CD1c-positive myeloid dendritic cell (primary cell): ENCODE measurements at regions not wholly inside any gene's neighbourhood (a gene's known extent, or its start where the extent isn't known, plus 50 kb on each side); places are given as distances from the start of the nearest gene placed in this dataset.
A peak's percentile ranks its signal among the peaks of the same experiment; 100 is the strongest.

ENCODE experiments used
- DNase-seq: peaks from one replicate; pipeline ENCODE4 v3.0.0-alpha.2; 2016; ENCODE audit errors: extremely low spot score

GRCh38 chr10:61318429-61318828 lies 134.8 kb downstream of the TMEM26 start:
- no peak for DNase-seq

- DNase-seq = no peak
These were observed 135.5 kb downstream of the TMEM26 start for GRCh38 chr10:61317706-61318105.

GRCh38 chr10:61316676-61317265 lies 136.4 kb downstream of the TMEM26 start:
- no peak for DNase-seq

DNA sequence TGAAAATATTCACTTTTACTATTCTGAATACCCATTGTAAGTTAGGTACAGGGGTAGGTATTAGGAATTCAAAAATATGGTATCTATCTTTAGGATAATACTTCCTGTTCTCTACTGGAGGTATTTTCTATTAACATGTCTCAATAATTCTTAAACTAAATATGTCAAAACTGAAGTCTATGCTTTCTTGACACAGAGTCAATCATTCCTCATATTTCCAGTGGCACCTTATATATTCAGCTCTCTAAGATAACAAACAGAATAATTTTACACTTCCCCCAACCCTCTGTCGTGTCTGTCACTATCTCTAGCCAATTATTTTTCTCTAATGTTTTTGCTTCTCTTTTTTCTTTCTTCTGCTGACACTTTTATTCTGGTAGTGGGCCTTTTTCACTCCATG lies 138.9 kb downstream of the TMEM26 start:
- DNase-seq = no peak

- DNase-seq = no peak
These were observed 139.7 kb downstream of the TMEM26 start for GRCh38 chr10:61313460-61313859.

DNA sequence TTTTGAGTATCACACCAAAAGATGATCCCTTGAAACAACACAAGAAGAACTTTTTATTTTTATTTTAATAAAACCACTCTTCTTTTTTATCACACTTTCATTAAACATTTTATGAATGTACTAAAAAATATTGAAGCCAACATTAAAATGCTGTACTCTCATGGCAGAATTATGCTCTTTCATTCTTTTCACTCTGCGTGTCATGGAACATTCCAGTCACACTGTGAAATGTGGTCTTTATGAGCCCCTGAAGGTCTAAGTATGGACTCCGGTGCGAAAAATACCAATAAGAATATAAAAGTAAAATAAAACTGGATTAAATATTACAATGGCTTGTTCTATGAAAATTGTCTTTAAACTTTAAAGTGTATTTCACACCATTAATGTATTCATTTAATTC lies 148.4 kb downstream of the TMEM26 start:
- DNase-seq = no peak

DNA sequence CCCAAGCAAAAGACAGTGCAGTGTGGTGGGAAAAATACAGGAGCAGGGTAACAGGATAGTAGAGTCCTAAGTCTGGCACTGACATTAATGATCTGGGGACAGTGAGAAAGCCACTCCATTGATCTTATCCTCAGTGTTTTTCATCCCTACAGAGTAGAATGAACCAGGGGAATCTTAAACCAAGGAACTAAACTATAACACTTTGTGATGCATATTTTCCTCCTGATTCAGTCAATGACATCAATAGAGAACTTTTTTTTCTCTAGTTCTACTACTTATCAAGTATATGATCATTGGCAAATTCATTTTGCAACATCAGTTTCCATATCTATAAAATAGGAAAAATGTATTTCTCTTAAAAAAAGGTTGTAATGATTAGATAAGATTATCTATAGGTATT lies 151.1 kb downstream of the TMEM26 start:
- no peak for DNase-seq

DNA sequence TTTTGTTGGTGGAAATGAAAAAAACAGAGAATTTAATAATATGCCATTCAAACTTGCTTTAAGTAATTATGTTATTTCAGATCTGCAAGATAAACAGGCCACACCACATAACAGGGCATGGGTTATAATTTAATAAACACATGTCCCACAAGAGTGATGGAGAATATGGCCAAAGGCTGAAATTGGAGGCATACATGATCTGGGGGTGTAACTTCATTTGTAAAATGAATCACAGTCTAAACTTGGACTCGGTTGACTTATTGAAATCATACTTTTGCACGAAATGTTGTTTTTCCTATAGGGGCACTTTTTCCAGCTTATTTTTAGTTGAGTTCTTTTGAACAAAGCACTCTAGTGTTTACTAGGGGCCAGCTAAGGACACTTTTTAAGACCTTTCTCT lies 151.6 kb downstream of the TMEM26 start:
- no peak for DNase-seq

DNA sequence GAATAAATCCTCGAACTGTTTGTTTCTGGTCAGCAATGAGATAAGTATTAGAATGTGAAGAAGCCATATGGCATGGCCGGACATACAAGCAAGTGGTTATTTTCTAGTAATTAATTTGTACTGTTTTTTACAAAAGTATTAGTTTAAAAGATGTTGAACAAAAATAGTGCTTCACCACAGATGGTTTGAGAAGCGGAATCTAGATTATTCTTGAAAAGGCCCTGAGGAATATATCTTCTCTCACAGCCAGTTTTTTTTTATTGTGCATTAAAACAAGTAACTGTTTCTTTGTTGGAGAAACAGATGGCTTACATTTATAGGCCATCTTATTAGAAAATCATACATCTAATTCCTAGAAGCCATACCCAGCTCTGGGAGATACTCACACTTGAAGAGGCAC lies 153.3 kb downstream of the TMEM26 start:
- no peak for DNase-seq

DNA sequence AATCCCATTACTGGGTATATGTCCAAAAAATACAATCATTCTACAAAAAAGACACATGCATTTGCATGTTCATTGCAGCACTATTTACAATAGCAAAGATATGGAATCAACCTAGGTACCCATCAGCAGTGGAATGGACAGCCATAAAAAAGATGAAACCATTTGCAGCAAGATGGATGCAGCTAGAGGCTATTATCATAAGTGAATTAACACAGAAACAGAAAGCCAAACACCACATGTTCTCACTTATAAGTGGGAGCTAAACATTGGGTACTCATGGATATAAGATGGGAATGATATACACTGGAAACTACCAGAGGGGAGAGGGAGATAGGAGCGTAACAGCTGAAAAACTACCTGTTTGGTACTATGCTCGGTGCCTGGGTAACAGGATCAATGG lies 154.0 kb downstream of the TMEM26 start:
- no peak for DNase-seq

DNA sequence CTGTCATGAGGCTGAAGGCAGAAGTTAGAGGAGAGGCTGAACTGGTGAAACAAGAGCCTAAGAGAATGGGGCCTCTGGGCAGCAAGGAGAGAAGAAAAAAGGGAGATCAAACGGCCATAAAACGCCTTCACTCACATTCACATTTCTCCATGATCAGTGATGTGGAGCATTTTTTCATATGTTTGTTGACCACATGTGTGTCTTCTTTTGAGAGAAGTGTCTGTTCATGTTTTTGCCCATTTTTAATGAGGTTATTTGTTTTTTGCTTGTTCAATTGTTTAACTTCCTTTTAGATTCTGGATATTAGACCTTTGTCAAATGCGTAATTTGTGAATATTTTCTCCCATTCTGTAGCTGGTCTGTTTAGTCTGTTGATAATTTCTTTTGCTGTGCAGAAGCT lies 155.0 kb downstream of the TMEM26 start:
- DNase-seq = no peak

DNA sequence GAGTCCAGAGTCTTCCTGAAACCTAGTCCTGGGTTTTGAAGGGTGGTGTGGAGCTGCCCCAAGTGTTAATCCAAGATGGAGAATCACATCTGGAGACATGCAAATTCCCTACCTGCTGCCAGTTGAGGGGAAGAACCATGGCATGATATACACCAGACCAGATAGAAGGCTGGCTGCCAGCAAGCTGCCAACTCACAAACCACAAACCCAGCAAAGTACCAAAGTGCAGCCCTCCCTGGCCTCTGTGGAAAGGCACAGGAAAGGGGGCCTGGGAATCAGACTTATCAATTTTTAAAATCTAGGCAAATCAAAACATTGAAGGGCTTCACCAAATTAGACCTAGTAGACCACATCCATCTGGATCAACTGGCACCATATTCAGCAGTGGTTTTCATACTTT lies 157.0 kb downstream of the TMEM26 start:
- DNase-seq = no peak

DNA sequence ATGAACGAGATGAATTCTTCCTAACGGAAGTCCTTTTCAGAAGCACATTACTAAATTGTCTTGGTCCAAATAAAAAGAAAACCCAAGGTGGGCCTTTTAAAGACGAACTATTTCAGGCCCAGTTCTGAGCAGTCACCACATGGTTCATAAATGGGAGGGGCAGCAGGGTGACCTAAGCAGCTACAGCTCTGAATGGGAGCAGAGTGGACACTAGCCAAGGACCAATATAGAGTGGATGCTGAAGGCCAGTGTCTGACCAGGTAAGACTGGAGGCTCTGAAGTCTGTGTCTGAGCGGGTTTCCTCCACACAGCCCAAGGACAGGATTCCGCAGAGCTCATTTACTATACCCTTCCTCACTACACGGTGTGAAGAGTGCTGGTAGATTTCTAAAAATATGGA lies 159.1 kb downstream of the TMEM26 start:
- DNase-seq = no peak

DNA sequence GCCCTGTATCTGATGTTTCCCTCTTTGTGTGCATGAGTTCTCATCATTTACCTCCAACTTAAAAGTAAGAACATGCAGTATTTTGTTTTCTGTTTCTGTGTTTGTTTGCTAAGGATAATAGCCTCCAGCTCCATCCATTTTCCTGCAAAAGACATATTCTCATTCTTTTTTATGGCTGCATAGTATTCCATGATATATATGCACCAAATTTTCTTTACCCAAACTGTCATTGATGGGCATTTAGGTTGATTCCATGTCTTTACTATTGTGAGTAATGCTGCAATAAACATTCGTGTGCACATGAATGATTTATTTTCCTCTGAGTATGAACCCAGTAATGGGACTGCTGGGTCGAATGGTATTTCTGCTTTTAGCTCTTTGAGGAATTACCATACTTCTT lies 163.4 kb downstream of the TMEM26 start:
- DNase-seq = no peak

DNA sequence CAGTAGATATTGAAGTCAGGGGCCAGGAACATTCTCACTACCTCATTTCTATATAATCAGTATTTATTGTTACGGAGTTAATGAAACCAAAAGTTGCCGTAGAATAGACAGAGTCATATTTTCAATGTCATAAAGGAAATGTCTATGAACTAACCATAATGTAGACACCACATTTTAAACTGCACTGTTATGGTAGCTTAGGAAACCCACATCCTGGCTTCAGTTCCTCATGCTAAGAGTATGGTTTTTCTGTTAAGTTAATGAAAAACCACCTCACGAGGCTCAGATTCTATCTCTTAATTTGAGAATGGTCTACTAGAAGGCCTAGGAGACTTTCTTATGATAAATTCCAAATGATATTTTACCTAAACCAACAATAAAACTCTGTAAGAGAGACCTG lies 166.5 kb downstream of the TMEM26 start:
- peak; percentile 50 for DNase-seq

DNA sequence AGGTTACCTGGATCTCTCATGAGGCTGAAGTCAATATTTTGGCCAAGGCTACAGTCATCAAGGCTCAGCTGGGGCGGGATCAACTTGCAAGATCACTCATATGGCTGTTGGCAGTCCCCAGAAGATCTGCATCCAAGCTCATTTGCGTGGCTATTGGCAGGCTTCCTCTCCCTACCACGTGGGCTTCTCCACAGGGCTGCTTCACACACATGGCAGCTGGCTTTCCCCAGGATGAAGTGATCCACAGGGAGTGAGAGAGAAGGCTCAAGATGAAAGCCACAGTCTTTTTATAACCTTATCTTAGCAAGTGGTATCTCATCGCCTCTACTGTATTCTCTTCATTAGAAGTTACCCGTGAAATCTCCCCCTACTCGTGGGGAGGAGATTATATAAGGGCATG lies 167.4 kb downstream of the TMEM26 start:
- no peak for DNase-seq

GRCh38 chr10:61284222-61284890 lies 168.8 kb downstream of the TMEM26 start:
- DNase-seq = peak; percentile 66

DNA sequence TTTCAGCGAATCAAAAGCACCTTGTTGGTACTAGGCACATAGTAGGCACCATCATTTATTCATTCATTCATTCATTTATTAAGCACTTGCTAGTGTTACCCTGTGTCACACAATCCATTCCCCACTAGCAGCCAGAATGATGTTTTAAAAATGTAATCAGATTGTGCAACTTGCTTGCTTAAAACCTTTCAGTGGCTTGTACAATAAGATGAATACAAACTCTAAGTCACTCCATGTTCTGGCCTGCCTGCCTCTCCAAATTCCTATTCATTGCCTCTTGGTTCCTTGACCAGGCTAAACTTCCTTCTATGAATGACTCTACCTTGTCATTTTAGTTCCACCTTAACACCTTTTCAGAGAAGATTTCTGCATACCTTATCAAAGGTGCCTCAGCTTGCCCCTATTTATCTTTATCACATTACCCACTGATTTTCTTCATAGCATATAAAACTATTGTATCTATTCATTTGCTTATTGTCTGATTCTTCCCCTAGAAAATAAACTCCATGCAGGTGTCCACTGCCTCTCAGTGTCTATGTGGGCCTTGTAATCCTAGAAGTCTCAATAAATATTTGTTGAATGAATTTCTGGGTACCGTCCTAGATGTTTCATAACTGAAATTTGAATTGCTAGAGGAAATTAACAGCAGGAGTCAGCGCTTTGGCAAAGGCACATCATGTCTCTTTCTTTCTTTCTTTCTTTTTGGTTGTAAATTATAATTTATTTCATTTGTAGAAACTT lies 169.5 kb downstream of the TMEM26 start:
- DNase-seq = no peak

GRCh38 chr10:61283066-61283465 lies 170.1 kb downstream of the TMEM26 start:
- no peak for DNase-seq

- no peak for DNase-seq
These were observed 172.9 kb downstream of the TMEM26 start for GRCh38 chr10:61280303-61280702.

DNA sequence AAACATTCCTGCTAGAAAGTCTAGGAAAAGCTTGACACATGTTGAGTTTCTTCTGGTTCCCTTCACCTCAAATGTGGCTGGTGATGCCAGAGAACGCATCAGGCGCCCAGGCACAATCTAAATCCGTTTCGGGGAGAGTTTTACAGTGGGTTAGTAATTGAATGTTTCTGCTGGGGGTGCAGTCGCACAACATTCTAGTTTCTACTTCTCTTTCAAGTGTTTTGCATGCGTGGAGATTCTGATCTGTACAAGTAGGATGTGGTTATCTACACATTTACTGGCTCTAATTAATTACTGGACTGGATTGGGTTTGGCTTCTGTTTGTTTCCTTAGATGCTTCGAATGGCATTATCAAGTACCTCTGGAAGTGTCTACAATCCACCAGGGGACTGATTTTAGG lies 173.8 kb downstream of the TMEM26 start:
- no peak for DNase-seq

- DNase-seq = no peak
These were observed 174.6 kb downstream of the TMEM26 start for GRCh38 chr10:61278556-61278955.

GRCh38 chr10:61272781-61273180 lies 180.4 kb downstream of the TMEM26 start:
- DNase-seq = no peak
